ENCODE measurements at regions not wholly inside any gene's neighbourhood (a gene's known extent, or its start where the extent isn't known, plus 50 kb on each side); places are given as distances from the start of the nearest gene placed in this dataset.
"Not testable (repeated sequence)": the region's sequence is repeated elsewhere in the genome, so short reads cannot be mapped to it uniquely, and the experiment has no call there.

GRCh38 chr9:95732802-95733688 lies 142.4 kb upstream of the ERCC6L2 start:
- no peak for DNase-seq (ENCODE audit: low spot score)

DNA sequence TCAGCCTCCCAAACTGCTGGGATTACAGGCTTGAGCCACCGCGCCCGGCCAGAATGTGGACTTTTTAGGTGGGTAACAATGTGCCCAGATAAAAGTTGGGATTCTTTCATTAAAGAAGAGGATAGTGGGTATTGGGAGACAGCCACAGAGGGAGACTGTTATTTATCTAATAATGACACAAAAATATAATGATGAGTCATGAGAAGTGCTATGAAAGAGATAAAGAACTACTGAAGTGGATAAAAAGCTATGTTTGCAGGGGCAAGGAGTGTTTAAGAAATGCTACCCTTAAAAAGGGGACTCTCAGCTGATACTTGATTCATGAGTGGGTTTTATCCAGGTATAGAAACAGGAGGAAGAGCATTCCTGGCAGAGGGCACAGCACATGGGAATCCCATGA lies 143.6 kb upstream of the ERCC6L2 start:
- no peak for DNase-seq (ENCODE audit: low spot score)

- DNase-seq (ENCODE audit: low spot score): no peak
Observed at GRCh38 chr9:95729669-95730368, 145.7 kb upstream of the ERCC6L2 start.

DNA sequence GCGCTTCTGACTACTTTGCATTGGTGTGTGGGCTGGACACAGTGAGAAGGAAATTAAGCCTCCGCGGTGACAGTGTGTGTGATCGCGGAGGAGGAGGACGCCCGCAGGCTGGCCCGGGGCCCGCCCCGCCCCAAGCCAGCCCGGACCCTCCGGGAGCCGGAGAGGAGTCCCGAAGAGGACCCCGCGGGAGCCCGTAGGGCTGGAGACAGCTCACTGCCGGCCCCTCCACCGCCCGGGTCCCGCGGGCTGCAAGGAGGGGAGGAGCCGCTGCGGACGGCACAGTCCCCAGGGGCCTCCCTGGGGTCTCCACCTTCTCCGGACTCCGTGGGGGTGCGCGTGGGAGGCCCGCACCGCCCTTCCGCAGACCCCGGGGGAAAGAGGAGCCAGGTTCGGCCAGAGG lies 146.4 kb upstream of the ERCC6L2 start:
- DNase-seq (ENCODE audit: low spot score): no peak

GRCh38 chr9:95727947-95728520 lies 147.5 kb upstream of the ERCC6L2 start:
- no peak for DNase-seq (ENCODE audit: low spot score)

DNA sequence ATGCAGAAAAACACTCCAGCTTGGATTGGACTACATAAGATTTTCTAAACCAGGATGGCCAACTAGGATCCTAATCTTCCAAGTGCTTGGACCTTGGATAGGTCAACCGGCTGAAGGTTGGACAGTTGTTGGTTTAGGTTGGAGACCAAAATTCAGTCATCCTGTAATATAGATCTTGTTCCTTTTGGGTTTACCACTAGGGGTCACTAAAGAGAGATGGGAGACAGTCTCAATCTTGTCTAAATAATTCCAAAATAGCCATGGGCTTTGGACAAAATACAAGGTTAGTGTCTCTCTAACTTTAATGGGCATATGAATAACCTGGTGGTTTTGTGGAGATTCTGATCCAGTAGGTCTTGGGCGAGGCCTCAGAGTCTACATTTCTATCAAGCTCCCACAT lies 148.7 kb upstream of the ERCC6L2 start:
- DNase-seq (ENCODE audit: low spot score): peak; percentile 57

- DNase-seq (ENCODE audit: low spot score): no peak
Observed at GRCh38 chr9:95725045-95725444, 150.4 kb upstream of the ERCC6L2 start.

GRCh38 chr9:95724253-95724991 lies 151.1 kb upstream of the ERCC6L2 start:
- DNase-seq (ENCODE audit: low spot score): no peak

DNA sequence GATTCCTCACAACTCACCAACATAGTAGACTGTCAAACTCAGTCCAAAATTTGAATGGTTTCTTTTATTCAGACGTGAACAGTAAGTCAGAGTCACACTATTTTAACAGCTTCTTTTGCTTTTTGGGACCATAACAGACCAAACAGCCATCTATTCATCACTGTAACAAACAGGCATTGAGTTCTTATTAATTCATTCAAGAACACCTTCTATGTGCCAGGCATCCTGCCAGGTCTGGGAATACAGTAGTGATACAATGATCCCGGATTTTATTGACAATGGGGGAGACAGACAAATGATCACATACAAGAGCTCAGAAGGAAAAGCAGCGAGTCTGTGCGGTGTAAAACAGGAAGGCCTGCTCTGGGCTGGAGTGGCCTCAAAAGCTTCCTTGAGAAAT lies 153.3 kb upstream of the ERCC6L2 start:
- DNase-seq (ENCODE audit: low spot score): no peak

GRCh38 chr9:95721061-95721531 lies 154.4 kb upstream of the ERCC6L2 start:
- DNase-seq (ENCODE audit: low spot score): no peak

- no peak for DNase-seq (ENCODE audit: low spot score)
Observed at GRCh38 chr9:95720496-95720895, 155.0 kb upstream of the ERCC6L2 start.

GRCh38 chr9:95719354-95719753 lies 156.1 kb upstream of the ERCC6L2 start:
- DNase-seq (ENCODE audit: low spot score): no peak

DNA sequence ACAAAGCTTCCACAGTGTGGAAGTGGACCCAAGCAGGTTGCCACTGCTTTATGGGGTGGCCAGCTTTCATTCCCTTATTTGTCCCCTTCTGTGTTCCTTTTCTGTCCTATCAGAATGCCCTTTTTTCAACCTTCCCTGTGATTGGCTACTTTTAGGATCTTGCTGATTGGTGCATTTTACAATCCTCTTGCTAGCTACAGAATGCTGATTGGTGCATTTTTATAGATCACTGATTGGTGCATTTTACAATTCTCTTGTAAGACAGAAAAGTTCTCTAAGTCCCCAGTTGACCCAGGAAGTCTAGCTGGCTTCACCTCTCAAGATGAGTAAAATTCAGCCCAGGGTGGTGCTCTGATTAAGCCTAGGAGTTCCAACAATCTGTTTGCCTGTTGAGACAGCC lies 157.2 kb upstream of the ERCC6L2 start:
- no peak for DNase-seq (ENCODE audit: low spot score)

GRCh38 chr9:95715868-95716435 lies 159.5 kb upstream of the ERCC6L2 start:
- DNase-seq (ENCODE audit: low spot score): no peak

DNA sequence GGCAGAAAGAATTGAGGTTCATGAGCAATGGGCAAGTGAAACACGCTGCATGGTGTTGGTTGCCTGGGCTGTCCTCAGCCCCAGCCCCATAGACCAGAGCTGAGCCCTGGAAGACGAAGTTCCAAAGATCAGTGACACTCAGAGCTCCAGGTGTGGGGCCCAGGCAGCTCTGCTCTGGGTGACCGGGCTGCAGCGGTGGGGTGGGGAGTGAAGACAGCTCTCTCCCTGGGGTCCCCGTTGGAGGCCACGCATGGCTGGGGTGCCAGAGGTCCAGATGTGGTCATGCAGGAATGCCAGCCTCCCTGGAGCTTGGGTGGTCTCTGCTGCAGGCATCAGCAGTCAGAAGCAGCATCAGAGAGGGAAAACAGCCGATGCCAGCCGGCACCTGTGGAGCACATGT lies 165.0 kb upstream of the ERCC6L2 start:
- DNase-seq (ENCODE audit: low spot score): no peak

- no peak for DNase-seq (ENCODE audit: low spot score)
Observed at GRCh38 chr9:95696701-95697100, 178.8 kb upstream of the ERCC6L2 start.

GRCh38 chr9:95691435-95691834 lies 174.7 kb upstream of the PTCH1 start:
- no peak for DNase-seq (ENCODE audit: low spot score)

DNA sequence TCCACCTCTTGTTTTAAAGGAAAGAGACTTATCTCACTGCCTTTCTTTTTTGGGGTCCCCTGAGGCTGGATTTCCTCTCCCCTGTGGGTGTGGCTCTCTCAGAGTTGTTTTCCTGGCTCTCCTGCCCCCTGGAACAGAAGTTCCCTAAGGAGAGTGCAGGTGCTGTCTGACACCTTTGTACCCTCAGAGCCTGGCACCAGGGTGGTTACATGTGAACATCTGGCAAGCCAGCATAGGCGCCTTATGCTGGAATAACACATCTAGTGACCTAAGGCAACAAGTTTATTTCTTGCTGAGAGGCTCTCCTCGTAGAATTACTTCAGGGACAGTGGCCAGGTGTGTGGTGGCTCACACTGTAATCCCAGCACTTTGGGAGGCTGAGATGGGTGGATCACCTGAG lies 172.9 kb upstream of the PTCH1 start:
- no peak for DNase-seq (ENCODE audit: low spot score)

GRCh38 chr9:95684516-95684915 lies 167.7 kb upstream of the PTCH1 start:
- DNase-seq (ENCODE audit: low spot score): no peak

GRCh38 chr9:95680306-95680705 lies 163.5 kb upstream of the PTCH1 start:
- not testable (repeated sequence) for DNase-seq (ENCODE audit: low spot score)

- DNase-seq (ENCODE audit: low spot score): no peak
Observed at GRCh38 chr9:95679874-95680273, 163.1 kb upstream of the PTCH1 start.

DNA sequence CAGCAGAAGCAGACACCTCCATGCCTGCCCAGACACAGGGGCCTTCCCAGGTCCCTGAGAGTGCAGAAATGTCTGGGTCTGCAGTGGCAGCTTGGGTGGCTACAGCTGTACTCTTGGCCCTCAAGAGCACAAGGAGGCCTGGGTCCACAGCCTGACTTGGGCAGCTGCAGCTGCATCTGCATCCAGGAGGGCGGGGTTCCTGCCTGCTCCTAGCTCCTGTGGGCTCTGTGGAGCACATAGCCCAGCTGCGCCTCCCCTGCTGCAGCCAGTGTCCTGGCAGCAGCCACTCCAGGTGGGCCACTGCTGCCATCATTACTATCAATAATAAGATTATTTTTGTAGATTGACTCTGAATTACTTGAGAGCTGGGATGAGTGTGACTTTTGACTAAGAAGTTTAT lies 162.0 kb upstream of the PTCH1 start:
- no peak for DNase-seq (ENCODE audit: low spot score)
